ACC112 (cell line): ENCODE measurements at regions not wholly inside any gene's neighbourhood (a gene's known extent, or its start where the extent isn't known, plus 50 kb on each side); places are given as distances from the start of the nearest gene placed in this dataset.
"Not testable (repeated sequence)": the region's sequence is repeated elsewhere in the genome, so short reads cannot be mapped to it uniquely, and the experiment has no call there.

ENCODE experiments used
- H2AFZ ChIP-seq: fragments of 200-600 bp; sonication (generic); one replicate; pipeline ENCODE4 v1.6.0; 2017; ENCODE audit warnings: antibody characterized with exemption, low read length; ENCODE audit not compliant: unreplicated experiment
- H3K27ac ChIP-seq: fragments of 200-600 bp; sonication (generic); 2 replicates; pipeline ENCODE4 v1.5.1; 2014; ENCODE audit warnings: low read depth, mild to moderate bottlenecking, antibody characterized with exemption, low read length, moderate library complexity
- H3K27me3 ChIP-seq: fragments of 200-600 bp; sonication (generic); 2 replicates; pipeline ENCODE4 v1.6.1; 2014; ENCODE audit warnings: mild to moderate bottlenecking, antibody characterized with exemption, low read length, moderate library complexity, mixed read lengths; ENCODE audit not compliant: insufficient read depth
- H3K36me3 ChIP-seq: fragments of 200-600 bp; sonication (generic); 2 replicates; pipeline ENCODE4 v1.6.1; 2016; ENCODE audit warnings: mild to moderate bottlenecking, antibody characterized with exemption, low read length, moderate library complexity, mixed read lengths; ENCODE audit not compliant: insufficient read depth
- H3K4me1 ChIP-seq: fragments of 200-600 bp; sonication (generic); one replicate; pipeline ENCODE4 v1.6.1; 2016; ENCODE audit warnings: low read length, mixed read lengths; ENCODE audit not compliant: insufficient read depth, unreplicated experiment, control insufficient read depth
- H3K4me3 ChIP-seq: fragments of 200-600 bp; sonication (generic); 2 replicates; pipeline ENCODE4 v1.5.1; 2014; ENCODE audit warnings: mild to moderate bottlenecking, low read depth, low read length
- H3K79me2 ChIP-seq: fragments of 200-600 bp; sonication (generic); one replicate; pipeline ENCODE4 v1.6.0; 2016; ENCODE audit warnings: low read length; ENCODE audit not compliant: control insufficient read depth, unreplicated experiment, insufficient read depth

DNA sequence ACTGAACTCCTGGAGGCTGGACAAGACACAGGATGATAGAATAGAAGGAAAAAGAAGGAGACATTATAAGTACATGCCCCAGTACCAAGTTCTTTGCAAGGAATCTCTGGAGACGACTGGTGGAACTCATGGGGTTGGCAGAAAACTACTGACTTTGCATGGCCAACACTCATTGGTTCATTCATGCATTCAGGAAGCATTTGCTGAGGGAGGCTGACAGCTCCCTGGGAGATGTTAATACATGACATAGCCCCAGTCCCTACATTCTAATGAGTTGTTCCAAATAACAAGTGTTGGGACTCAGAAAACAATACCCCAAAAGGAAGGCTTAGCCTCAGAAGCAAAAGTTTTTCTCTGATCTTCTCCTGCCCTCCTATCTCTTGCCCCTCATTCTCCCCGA is 172.8 kb upstream of the IRF2BP2 start:
- no peaks in the 10 kb centered on the region for H3K79me2 ChIP-seq
- H3K36me3 ChIP-seq: no peaks in the 10 kb centered on the region
- no peaks in the 10 kb centered on the region for H3K4me1 ChIP-seq
- no peak overlapping the region for H3K27ac ChIP-seq
- H3K27me3 ChIP-seq: peaks cover 54% of the 10 kb centered on the region
- no peak overlapping the region for H2AFZ ChIP-seq
- no peak overlapping the region for H3K4me3 ChIP-seq

DNA sequence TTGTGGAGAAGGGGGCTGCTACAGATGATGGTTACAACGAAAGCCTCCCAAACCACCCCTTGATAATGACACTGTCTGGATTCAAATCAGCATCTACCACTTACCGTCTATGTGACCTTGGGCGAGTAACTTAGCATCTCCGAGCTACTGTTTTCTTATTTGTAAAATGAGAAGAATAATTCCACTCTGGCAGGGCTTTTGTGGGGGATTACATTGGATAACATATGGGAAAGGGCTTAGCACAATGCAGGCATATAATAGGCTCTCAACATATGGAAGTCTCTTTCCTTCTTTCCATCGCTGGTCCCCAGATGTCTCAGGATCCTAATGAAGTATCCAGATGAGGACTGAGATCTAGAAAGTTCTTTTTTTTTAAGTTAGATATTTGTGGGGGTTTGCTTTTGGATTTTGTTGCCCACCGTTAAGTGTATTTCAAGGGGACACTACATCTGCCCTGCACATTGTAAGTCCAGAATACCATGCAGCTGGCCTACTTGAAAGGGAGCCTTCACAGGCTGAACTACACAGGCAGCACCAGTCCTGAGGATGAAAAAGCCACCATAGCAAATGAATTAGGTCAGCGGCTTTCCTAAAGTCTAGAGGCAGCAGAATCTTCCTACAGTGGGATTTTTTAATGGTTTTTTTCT is 172.2 kb upstream of the IRF2BP2 start:
- H2AFZ ChIP-seq: no peak overlapping the region
- peaks cover 59% of the 10 kb centered on the region for H3K27me3 ChIP-seq

DNA sequence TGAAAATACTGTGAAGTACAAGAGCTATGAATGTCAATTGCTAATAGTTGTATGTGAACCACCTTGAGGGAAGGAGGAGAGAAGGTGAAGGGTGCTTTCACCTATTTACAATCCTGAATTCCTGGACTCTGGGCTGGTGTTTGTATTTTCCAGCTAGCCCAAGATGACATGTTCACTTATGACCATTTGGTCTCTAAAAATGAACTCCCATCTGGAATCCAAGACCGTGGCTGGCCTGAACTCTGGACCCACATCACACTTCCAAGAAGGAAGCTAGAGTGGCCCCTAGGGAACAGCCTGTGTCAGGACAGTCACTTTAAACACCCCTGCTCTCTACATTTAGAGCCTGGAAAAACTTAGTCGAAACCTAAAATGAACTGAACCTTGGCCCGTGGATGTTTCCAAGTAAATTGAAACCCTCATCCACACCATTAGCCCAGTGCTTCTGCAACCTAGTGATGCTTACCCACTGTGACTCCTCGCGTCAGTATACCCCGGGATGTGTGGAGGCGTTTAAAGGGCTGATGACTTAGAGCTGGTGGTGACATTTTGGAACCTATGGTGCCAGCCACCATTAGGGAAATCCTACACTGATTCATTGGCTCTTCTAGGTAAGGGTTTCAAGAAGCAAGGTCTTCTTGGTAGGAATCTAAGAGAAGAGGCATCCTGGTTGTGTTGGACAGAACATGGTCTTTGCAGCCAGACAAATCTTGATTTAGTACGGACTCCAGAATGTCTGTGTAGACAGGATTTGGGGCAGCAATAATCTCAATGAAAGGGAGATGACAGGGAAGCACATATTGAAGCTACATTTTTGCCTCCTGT is 171.5 kb upstream of the IRF2BP2 start:
- Histone ChIP-seq H3K4me1 (no peaks in the 10 kb centered on the region), H3K27ac (no peak overlapping the region), H3K27me3 (peaks cover 67% of the 10 kb centered on the region), H3K79me2 (no peaks in the 10 kb centered on the region), H3K36me3 (no peaks in the 10 kb centered on the region), H3K4me3 (no peak overlapping the region), H2AFZ (no peak overlapping the region)

More for the DNA sequence above, 172.2 kb upstream of the IRF2BP2 start:
- H3K36me3 ChIP-seq: no peaks in the 10 kb centered on the region
- H3K27ac ChIP-seq: no peak overlapping the region
- H3K79me2 ChIP-seq: no peaks in the 10 kb centered on the region
- H3K4me1 ChIP-seq: no peaks in the 10 kb centered on the region
- no peak overlapping the region for H3K4me3 ChIP-seq

DNA sequence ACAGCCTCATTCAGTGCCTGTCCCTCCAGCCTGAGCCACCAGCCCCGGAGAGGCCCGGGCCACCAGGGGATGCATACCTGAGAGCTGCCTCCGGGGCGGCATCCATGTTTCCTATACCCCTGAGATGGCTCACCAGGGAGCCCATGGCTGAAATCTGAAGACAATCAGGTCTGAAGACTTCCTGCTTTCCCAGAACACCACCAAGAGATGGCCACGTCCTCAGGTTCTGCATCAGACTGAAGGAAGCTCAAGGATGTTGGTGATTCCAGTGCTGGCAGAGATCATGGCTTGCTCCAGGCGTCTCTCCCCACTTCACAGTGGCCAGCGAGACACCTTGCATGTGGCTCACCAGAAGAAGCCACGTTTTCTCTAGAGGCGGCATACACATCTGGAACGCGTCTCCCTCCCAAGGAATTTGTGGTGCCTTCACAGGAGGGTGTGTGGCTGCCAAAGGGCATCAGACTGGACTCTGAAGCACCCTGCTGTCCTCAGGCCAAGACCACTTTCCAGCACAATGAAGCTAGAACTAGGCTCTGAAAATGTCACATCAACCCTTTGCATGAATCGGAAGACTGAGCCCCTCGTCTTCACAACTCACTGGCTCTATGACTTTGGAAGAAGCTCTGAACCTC is 170.7 kb upstream of the IRF2BP2 start:
- H2AFZ ChIP-seq: no peak overlapping the region

DNA sequence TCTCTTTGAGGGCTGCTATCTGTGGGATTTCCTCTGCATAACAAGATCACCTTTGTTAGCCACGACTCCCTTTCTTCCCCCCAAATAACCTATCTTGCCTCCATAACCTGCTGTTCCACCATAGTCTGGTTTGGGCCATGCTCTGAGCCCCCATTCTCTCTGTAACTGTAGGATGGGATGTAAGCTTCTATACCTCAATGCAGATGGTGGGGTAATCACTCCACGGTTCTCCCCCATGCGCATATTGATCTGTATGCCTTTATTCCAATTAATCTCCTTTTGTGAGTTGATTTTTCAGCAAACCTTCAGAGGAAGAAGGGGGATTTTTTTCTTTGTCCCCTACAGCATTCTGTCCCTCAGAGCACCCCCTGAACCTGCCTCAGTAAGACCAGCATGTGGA is 170.1 kb upstream of the IRF2BP2 start:
- no peak overlapping the region for H3K4me3 ChIP-seq
- no peak overlapping the region for H3K27ac ChIP-seq
- H3K4me1 ChIP-seq: no peaks in the 10 kb centered on the region
- no peak overlapping the region for H2AFZ ChIP-seq
- no peaks in the 10 kb centered on the region for H3K36me3 ChIP-seq
- no peaks in the 10 kb centered on the region for H3K79me2 ChIP-seq
- H3K27me3 ChIP-seq: peaks cover 70% of the 10 kb centered on the region

More for the DNA sequence above, 170.7 kb upstream of the IRF2BP2 start:
- Histone ChIP-seq H3K27ac (no peak overlapping the region), H3K79me2 (no peaks in the 10 kb centered on the region), H3K27me3 (peaks cover 70% of the 10 kb centered on the region), H3K4me3 (no peak overlapping the region), H3K4me1 (no peaks in the 10 kb centered on the region), H3K36me3 (no peaks in the 10 kb centered on the region)

DNA sequence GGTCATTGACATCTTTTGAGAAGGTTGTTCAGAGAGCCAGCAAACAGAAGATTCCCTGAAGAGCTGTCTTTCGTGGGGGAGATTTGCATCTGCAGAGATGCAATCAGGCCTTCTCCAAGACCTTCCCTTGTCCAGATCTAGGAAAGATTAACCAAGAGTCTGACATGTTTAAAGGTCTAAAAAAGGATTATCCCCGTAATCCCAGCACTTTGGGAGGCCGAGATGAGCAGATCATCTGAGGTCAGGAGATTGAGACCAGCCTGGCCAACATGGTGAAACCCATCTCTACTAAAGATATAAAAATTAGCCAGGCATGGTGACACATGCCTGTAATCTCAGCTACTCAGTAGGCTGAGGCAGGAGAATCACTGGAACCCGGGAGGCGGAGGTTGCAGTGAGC is 169.6 kb upstream of the IRF2BP2 start:
- H3K36me3 ChIP-seq, H3K4me1 ChIP-seq, H3K27ac ChIP-seq, H3K79me2 ChIP-seq, H2AFZ ChIP-seq, H3K4me3 ChIP-seq: not testable (repeated sequence)
- peaks cover 70% of the 10 kb centered on the region for H3K27me3 ChIP-seq

DNA sequence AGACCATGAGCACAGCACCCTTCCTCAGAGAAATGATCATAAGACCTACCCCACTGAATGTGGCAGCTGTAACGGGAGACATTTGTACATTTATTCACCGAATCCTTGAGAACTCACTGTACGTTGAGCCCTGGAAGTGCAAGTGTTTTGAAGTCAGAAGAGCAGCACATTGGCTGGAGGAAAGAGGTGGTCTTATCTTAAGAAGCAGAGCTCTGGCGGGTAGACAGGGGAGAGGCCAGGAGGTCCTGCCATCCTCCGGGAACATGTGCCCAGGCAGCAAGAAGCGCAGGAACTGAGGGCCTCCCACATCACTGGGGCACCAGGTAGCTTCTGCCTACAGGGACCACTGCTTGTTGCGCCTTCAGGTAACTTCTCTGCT is 169.2 kb upstream of the IRF2BP2 start:
- Histone ChIP-seq H2AFZ (no peak overlapping the region), H3K36me3 (no peaks in the 10 kb centered on the region), H3K79me2 (no peaks in the 10 kb centered on the region), H3K4me3 (no peak overlapping the region), H3K27ac (no peak overlapping the region), H3K4me1 (no peaks in the 10 kb centered on the region), H3K27me3 (peaks cover 70% of the 10 kb centered on the region)

DNA sequence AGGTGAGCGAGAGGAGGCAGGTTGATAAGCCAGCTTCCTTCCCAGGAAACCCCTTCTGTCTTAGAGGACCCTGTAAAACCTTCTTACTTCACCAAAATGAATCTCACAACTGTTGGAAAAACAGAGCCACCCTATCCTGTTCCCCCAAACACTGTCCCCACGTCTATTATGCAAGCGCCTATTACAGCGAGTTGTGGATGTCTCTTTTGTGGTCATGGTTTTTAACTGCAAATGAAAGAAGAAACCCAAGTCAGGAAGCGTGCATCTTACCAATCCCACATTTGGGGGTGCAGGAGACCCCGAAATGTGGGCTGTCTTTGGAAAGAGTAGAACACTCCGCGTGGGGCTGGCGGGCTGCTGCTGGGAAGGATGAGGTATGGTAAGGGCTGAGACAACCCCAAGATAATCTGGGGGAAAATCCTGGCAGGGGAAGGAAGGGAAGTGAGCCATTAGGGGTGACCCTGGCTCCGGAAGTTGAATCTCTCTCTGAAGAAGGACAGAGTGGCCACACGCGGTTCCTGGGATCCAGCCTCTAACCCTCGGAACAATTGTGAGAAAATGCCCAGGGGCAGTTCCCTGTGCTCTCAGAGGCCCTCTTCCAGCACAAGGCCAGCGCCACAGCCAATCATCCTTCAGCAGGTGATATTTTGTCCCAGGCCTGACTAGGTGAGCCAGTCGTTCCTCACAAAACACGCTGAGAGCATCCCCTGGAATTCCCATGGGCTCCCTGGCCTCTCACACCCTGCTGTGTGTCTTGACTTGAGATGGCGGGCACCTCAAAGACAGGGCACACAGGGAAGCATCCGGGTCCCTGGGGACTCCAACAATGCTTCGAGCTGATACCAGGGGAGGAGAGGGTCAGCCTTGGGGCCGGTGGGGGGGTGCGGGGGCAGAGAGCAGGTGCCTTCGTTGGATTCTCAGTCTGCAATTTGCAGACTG is 168.5 kb upstream of the IRF2BP2 start:
- peaks cover 70% of the 10 kb centered on the region for H3K27me3 ChIP-seq
- no peak overlapping the region for H3K27ac ChIP-seq
- no peak overlapping the region for H2AFZ ChIP-seq
- no peak overlapping the region for H3K4me3 ChIP-seq
- no peaks in the 10 kb centered on the region for H3K79me2 ChIP-seq
- no peaks in the 10 kb centered on the region for H3K36me3 ChIP-seq
- no peaks in the 10 kb centered on the region for H3K4me1 ChIP-seq

DNA sequence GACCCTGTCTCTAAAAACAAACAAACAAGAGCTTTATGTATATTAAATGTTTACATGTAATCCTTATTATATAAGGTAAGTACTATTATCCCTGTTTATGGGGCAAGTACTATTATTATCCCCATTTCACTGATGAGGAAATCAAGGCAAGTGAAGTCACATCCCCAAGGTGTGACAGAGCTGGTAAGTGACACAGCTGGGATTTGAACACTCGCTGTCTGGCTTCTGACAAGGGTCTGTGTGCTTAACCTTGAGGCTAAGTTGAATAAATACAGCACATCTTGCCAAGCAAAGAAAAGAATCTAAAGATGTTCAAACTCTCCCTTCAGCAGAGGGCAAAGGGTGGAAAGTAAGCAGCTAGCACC is 167.9 kb upstream of the IRF2BP2 start:
- no peak overlapping the region for H3K27ac ChIP-seq
- H3K79me2 ChIP-seq: no peaks in the 10 kb centered on the region
- peaks cover 65% of the 10 kb centered on the region for H3K27me3 ChIP-seq
- no peak overlapping the region for H2AFZ ChIP-seq
- no peaks in the 10 kb centered on the region for H3K36me3 ChIP-seq
- H3K4me1 ChIP-seq: peaks cover under 1% of the 10 kb centered on the region
- H3K4me3 ChIP-seq: no peak overlapping the region
